NCI-H446 (cell line): ENCODE measurements at regions not wholly inside any gene's neighbourhood (a gene's known extent, or its start where the extent isn't known, plus 50 kb on each side); places are given as distances from the start of the nearest gene placed in this dataset.

Experiments used
- DNase-seq, 2 experiments: peaks; one replicate each; lab custom pipeline; 2025; lab: John Stamatoyannopoulos, UW

- DNase-seq: no peak
Measured at GRCh38 chr2:207449642-207450165, 80.1 kb upstream of the CREB1 start.

GRCh38 chr2:207450186-207450585, 79.6 kb upstream of the CREB1 start:
- DNase-seq: no peak

GRCh38 chr2:207458582-207458981, 71.2 kb upstream of the CREB1 start:
- DNase-seq: no peak

GRCh38 chr2:207459990-207460757, 69.6 kb upstream of the CREB1 start:
- no peak for DNase-seq

- peak in 1 of 2 experiments; percentile 52 for DNase-seq
Measured at GRCh38 chr2:207463433-207463832, 66.3 kb upstream of the CREB1 start.

GRCh38 chr2:207464007-207464406, 65.8 kb upstream of the CREB1 start:
- DNase-seq: no peak

GRCh38 chr2:207465894-207466293, 63.9 kb upstream of the CREB1 start:
- no peak for DNase-seq

GRCh38 chr2:207467716-207468347, 61.9 kb upstream of the CREB1 start:
- no peak for DNase-seq

GRCh38 chr2:207468488-207468887, 61.3 kb upstream of the CREB1 start:
- no peak for DNase-seq

GRCh38 chr2:207469451-207469850, 60.3 kb upstream of the CREB1 start:
- DNase-seq: peak; percentile 73 to 75

GRCh38 chr2:207469943-207470729, 59.6 kb upstream of the CREB1 start:
- peak; percentile 35 to 48 for DNase-seq

- no peak for DNase-seq
Measured at GRCh38 chr2:207471261-207471660, 58.5 kb upstream of the CREB1 start.

GRCh38 chr2:207472343-207473048, 57.3 kb upstream of the CREB1 start:
- peak in 1 of 2 experiments; percentile 54 for DNase-seq

- peak; percentile 70 to 87 for DNase-seq
Measured at GRCh38 chr2:207473049-207473930, 56.5 kb upstream of the CREB1 start.

- DNase-seq: peak in 1 of 2 experiments; percentile 37
Measured at GRCh38 chr2:207473931-207474235, 55.9 kb upstream of the CREB1 start.

GRCh38 chr2:207474863-207475485, 54.8 kb upstream of the CREB1 start:
- DNase-seq: peak; percentile 56 to 80

- no peak for DNase-seq
Measured at GRCh38 chr2:207475546-207475945, 54.2 kb upstream of the CREB1 start.

GRCh38 chr2:207477896-207478295, 51.9 kb upstream of the CREB1 start:
- DNase-seq: no peak

GRCh38 chr2:207478572-207478971, 51.2 kb upstream of the CREB1 start:
- DNase-seq: no peak

- no peak for DNase-seq
Measured at GRCh38 chr2:207479198-207479785, 50.5 kb upstream of the CREB1 start.
